ENCODE measurements at regions not wholly inside any gene's neighbourhood (a gene's known extent, or its start where the extent isn't known, plus 50 kb on each side); places are given as distances from the start of the nearest gene placed in this dataset.

- TF ChIP-seq CTCF (IDR thresholded peaks at IDR 0.05) (no peak), POLR2AphosphoS5 (IDR thresholded peaks at IDR 0.05) (no peak)
Measured at GRCh38 chr1:208980605-208981004, 602.9 kb upstream of the CAMK1G start.
